Esophagus muscularis mucosa (tissue), 4 donors: ENCODE measurements at regions not wholly inside any gene's neighbourhood (a gene's known extent, or its start where the extent isn't known, plus 50 kb on each side); places are given as distances from the start of the nearest gene placed in this dataset.

ENCODE experiments used
- DNase-seq: peaks from one replicate; pipeline ENCODE4 v3.0.0-alpha.2; 2017; ENCODE audit errors: extremely low spot score
- H3K27ac ChIP-seq, 4 donors: fragments of 200-600 bp; sonication (generic); replicated peaks in 1 of 4; 1 replicate in 3 of 4; 2 replicates in 1 of 4; pipeline ENCODE4 v1.5.1; 2016 to 2019; ENCODE audit warnings: mild to moderate bottlenecking in 1 of 4
- H3K27me3 ChIP-seq, 4 donors: fragments of 200-600 bp; sonication (generic); one replicate each; pipeline versions ENCODE4 v1.5.1 to v1.6.0; 2016 to 2019
- H3K36me3 ChIP-seq, 4 donors: fragments of 200-600 bp; sonication (generic); one replicate each; pipeline ENCODE4 v1.5.1; 2016 to 2019
- H3K4me1 ChIP-seq, 4 donors: fragments of 200-600 bp; sonication (generic); one replicate each; pipeline ENCODE4 v1.5.1; 2016 to 2019
- H3K4me3 ChIP-seq, 4 donors: fragments of 200-600 bp; sonication (generic); 1 replicate in 2 of 4; 2 replicates in 2 of 4; pipeline ENCODE4 v1.5.1; 2016 to 2019; ENCODE audit warnings: mild to moderate bottlenecking in 4 of 4, moderate library complexity in 1 of 4
- H3K9me3 ChIP-seq, 4 donors: fragments of 200-600 bp; sonication (generic); 1 replicate in 3 of 4; 2 replicates in 1 of 4; pipeline ENCODE4 v1.5.1; 2016 to 2019
- CTCF ChIP-seq, 3 experiments: fragments of 200-600 bp in 2 of 3; fragments of 450-650 bp in 1 of 3; sonication (generic) in 2 of 3; IDR thresholded peaks; one replicate each; pipeline ENCODE4 v1.5.1; 2017 to 2019; ENCODE audit warnings: antibody characterized with exemption in 3 of 3, mild to moderate bottlenecking in 2 of 3, moderate library complexity in 1 of 3
- EP300 ChIP-seq: sonication (generic); formaldehyde crosslinking; IDR thresholded peaks from one replicate; pipeline ENCODE4 v1.6.1; 2017; ENCODE audit warnings: antibody characterized with exemption
- POLR2A ChIP-seq: fragments of 450-650 bp; IDR thresholded peaks from one replicate; pipeline ENCODE4 v1.6.1; 2017; ENCODE audit warnings: antibody characterized with exemption, moderate library complexity, mild to moderate bottlenecking, low read depth
- POLR2AphosphoS5 ChIP-seq, 2 donors: sonication (generic); formaldehyde crosslinking; IDR thresholded peaks; one replicate each; pipeline ENCODE4 v1.6.1; 2017; ENCODE audit warnings: antibody characterized with exemption in 2 of 2
- WGBS: methylation state at CpG from one replicate; pipeline ENCODE4 v1.1.5; 2018; 5-methylcytosine and 5-hydroxymethylcytosine counted together
- intact Hi-C: fragments of 100-400 bp; cut with DNase I; formaldehyde crosslinking; loops from one replicate; pipeline ENCODE4 v1.15.1; 2023

GRCh38 chr9:1510712-1511111 is 460.6 kb downstream of the DMRT2 start:
- 72% methylated on average over 4 of the region's 4 CpGs for WGBS

GRCh38 chr9:1513105-1513504 is 462.9 kb downstream of the DMRT2 start:
- H3K27ac ChIP-seq = no peak overlapping the region
- WGBS = 91% methylated on average over 2 of the region's 2 CpGs
- no peaks in the 10 kb centered on the region for H3K4me1 ChIP-seq
- no peak for TF ChIP-seq EP300
- no peak for TF ChIP-seq CTCF (IDR thresholded peaks at IDR 0.05)
- TF ChIP-seq POLR2A = no peak
- TF ChIP-seq POLR2AphosphoS5 (IDR thresholded peaks at IDR 0.05) = no peak
- no peaks in the 10 kb centered on the region for H3K9me3 ChIP-seq
- intact Hi-C loops = no loop called here
- peak; percentile 80 for DNase-seq
- no peaks in the 10 kb centered on the region for H3K36me3 ChIP-seq
- no peak overlapping the region for H3K4me3 ChIP-seq
- H3K27me3 ChIP-seq = no peaks in the 10 kb centered on the region

More at GRCh38 chr9:1510712-1511111, 460.6 kb downstream of the DMRT2 start:
- no peaks in the 10 kb centered on the region for H3K36me3 ChIP-seq
- H3K4me1 ChIP-seq = no peaks in the 10 kb centered on the region
- H3K4me3 ChIP-seq = no peak overlapping the region
- TF ChIP-seq POLR2A (no peak), EP300 (no peak), POLR2AphosphoS5 (IDR thresholded peaks at IDR 0.05) (no peak), CTCF (IDR thresholded peaks at IDR 0.05) (no peak)
- no peaks in the 10 kb centered on the region for H3K27me3 ChIP-seq
- intact Hi-C loops = no loop called here
- DNase-seq = no peak
- no peaks in the 10 kb centered on the region for H3K9me3 ChIP-seq
- no peak overlapping the region for H3K27ac ChIP-seq

GRCh38 chr9:1514250-1514649 is 464.1 kb downstream of the DMRT2 start:
- Histone ChIP-seq H3K4me1 (no peaks in the 10 kb centered on the region), H3K4me3 (no peak overlapping the region), H3K27ac (no peak overlapping the region), H3K27me3 (no peaks in the 10 kb centered on the region), H3K9me3 (no peaks in the 10 kb centered on the region), H3K36me3 (no peaks in the 10 kb centered on the region)
- TF ChIP-seq POLR2AphosphoS5 (IDR thresholded peaks at IDR 0.05) (no peak), CTCF (IDR thresholded peaks at IDR 0.05) (no peak), EP300 (no peak), POLR2A (no peak)
- 46% methylated on average over 3 of the region's 3 CpGs for WGBS
- DNase-seq = no peak
- intact Hi-C loops = no loop called here

- no peak for DNase-seq
- intact Hi-C loops = no loop called here
- no peak overlapping the region for H3K27ac ChIP-seq
- WGBS = 77% methylated on average over 2 of the region's 2 CpGs
- H3K9me3 ChIP-seq = no peaks in the 10 kb centered on the region
- H3K36me3 ChIP-seq = no peaks in the 10 kb centered on the region
- no peaks in the 10 kb centered on the region for H3K4me1 ChIP-seq
- TF ChIP-seq POLR2AphosphoS5 (IDR thresholded peaks at IDR 0.05) (no peak), POLR2A (no peak), CTCF (IDR thresholded peaks at IDR 0.05) (no peak), EP300 (no peak)
- H3K27me3 ChIP-seq = no peaks in the 10 kb centered on the region
- no peak overlapping the region for H3K4me3 ChIP-seq
Measured at GRCh38 chr9:1514776-1515363, 464.7 kb downstream of the DMRT2 start.

- intact Hi-C loops = no loop called here
- Histone ChIP-seq H3K27me3 (no peaks in the 10 kb centered on the region), H3K4me3 (no peak overlapping the region), H3K9me3 (no peaks in the 10 kb centered on the region), H3K36me3 (no peaks in the 10 kb centered on the region), H3K27ac (no peak overlapping the region), H3K4me1 (no peaks in the 10 kb centered on the region)
- TF ChIP-seq POLR2AphosphoS5 (IDR thresholded peaks at IDR 0.05) (no peak), EP300 (no peak), POLR2A (no peak), CTCF (IDR thresholded peaks at IDR 0.05) (no peak)
- DNase-seq = no peak
- 92% methylated on average over 3 of the region's 3 CpGs for WGBS
Measured at GRCh38 chr9:1515557-1515956, 465.4 kb downstream of the DMRT2 start.
